Testis (tissue), 2 donors: ENCODE measurements at regions not wholly inside any gene's neighbourhood (a gene's known extent, or its start where the extent isn't known, plus 50 kb on each side); places are given as distances from the start of the nearest gene placed in this dataset.

Experiments
- DNase-seq: peaks from one replicate; pipeline ENCODE4 v3.0.0-alpha.2; 2019
- H3K27ac ChIP-seq, 2 donors: fragments of 200-600 bp; sonication (generic); one replicate each; pipeline ENCODE4 v1.5.1; 2019
- H3K27me3 ChIP-seq: fragments of 200-600 bp; sonication (generic); one replicate; pipeline ENCODE4 v1.5.1; 2019
- H3K36me3 ChIP-seq: fragments of 200-600 bp; sonication (generic); one replicate; pipeline ENCODE4 v1.5.1; 2017; ENCODE audit warnings: low read depth; ENCODE audit errors: missing control alignments
- H3K4me1 ChIP-seq: fragments of 200-600 bp; sonication (generic); one replicate; pipeline ENCODE4 v1.5.1; 2019
- H3K4me3 ChIP-seq, 2 donors: fragments of 200-600 bp; sonication (generic); one replicate each; pipeline ENCODE4 v1.5.1; 2017 to 2019
- H3K9me3 ChIP-seq: fragments of 200-600 bp; sonication (generic); one replicate; pipeline ENCODE4 v1.5.1; 2017
- CTCF ChIP-seq, 3 experiments: fragments of 450-650 bp in 2 of 3; fragments of 200-600 bp in 1 of 3; sonication (generic) in 1 of 3; IDR thresholded peaks; one replicate each; pipeline ENCODE4 v1.5.1; 2016 to 2019; ENCODE audit warnings: antibody characterized with exemption in 3 of 3, mild to moderate bottlenecking in 2 of 3, moderate library complexity in 1 of 3
- POLR2A ChIP-seq: fragments of 450-650 bp; IDR thresholded peaks from one replicate; pipeline ENCODE4 v1.6.1; 2017; ENCODE audit warnings: antibody characterized with exemption, mild to moderate bottlenecking, moderate library complexity
- WGBS, 2 donors: methylation state at CpG; one replicate each; pipeline ENCODE4 v1.1.5; 2018; 5-methylcytosine and 5-hydroxymethylcytosine counted together
- intact Hi-C: fragments of 100-400 bp; cut with DNase I; formaldehyde crosslinking; loops from one replicate; pipeline ENCODE4 v1.15.1; 2023; ENCODE audit warnings: low total_unique reads

DNA sequence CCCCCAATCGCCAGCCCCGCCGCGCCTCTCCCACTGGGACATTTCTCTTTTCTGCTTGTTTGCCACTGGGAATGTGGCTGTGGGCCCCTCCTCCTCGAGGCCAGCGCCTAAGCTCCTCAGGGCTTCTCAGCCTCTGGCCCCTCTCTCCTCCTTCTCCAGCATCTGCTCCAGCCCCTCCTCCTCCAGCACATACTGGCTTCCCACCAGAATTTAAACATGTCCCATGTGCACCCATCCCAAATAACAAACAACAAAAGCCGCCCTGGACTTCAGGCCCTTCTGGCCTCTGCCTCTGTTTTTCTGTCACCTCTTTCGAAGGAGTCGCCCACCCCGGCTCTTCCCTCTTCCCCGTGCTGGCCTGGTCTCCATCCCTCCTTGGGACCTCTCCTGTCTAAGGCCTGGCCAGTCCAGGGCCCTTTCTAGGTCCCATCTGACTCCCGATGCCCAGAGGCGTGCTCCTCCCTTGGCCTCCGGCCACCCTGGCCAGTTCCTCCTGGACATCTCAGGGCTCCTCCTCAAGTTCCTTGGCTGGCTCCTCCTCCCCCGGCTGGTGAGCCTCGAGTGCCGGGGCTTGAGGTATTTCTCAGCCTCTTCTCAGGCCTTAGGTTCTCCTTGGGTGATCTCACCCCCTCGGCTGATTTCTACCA, 94.6 kb upstream of the SLC6A6 start:
- no peak for DNase-seq
- H3K4me1 ChIP-seq = no peaks in the 10 kb centered on the region
- H3K27me3 ChIP-seq = no peaks in the 10 kb centered on the region
- intact Hi-C loops = no loop called here
- H3K36me3 ChIP-seq = no peaks in the 10 kb centered on the region
- H3K9me3 ChIP-seq = no peaks in the 10 kb centered on the region
- no peak overlapping the region for H3K27ac ChIP-seq
- WGBS, 2 donors = 67 to 68% methylated on average over 18 of the region's 18 CpGs
- TF ChIP-seq CTCF (IDR thresholded peaks at IDR 0.05) = no peak
- no peak for TF ChIP-seq POLR2A
- no peak overlapping the region for H3K4me3 ChIP-seq

DNA sequence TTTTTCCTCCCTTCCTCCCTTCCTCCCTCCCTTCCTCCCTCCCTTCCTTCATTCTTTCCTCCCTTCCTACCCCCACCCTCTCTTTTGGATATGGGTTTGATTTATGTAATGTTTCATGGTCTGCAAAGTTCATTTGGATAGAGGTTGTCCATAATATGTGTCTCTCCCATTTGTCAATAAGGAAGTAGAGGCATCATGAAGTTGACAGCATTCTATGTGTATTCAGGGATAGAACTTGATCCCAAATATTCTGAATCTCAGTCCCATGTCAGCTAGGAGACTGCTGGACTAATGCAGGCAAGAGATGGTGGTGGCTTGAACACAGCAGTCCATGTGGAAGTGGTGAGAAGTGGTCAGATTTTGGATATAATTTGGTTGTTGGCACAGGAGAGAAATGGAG, 90.7 kb upstream of the SLC6A6 start:
- TF ChIP-seq CTCF (IDR thresholded peaks at IDR 0.05) = no peak
- H3K27me3 ChIP-seq = no peaks in the 10 kb centered on the region

GRCh38 chr3:14312375-14312774, 90.0 kb upstream of the SLC6A6 start:
- no peak for DNase-seq
- Histone ChIP-seq H3K4me3 (no peak overlapping the region), H3K9me3 (no peaks in the 10 kb centered on the region), H3K36me3 (no peaks in the 10 kb centered on the region), H3K4me1 (no peaks in the 10 kb centered on the region), H3K27ac (no peak overlapping the region), H3K27me3 (no peaks in the 10 kb centered on the region)
- TF ChIP-seq POLR2A = no peak
- no peak for TF ChIP-seq CTCF (IDR thresholded peaks at IDR 0.05)
- 86 to 87% methylated on average over 10 of the region's 10 CpGs for WGBS, 2 donors
- intact Hi-C loops = no loop called here

More for the DNA sequence above, 90.7 kb upstream of the SLC6A6 start:
- Histone ChIP-seq H3K36me3 (no peaks in the 10 kb centered on the region), H3K4me3 (no peak overlapping the region), H3K4me1 (no peaks in the 10 kb centered on the region), H3K9me3 (no peaks in the 10 kb centered on the region), H3K27ac (no peak overlapping the region)
- intact Hi-C loops = no loop called here
- no peak for DNase-seq

DNA sequence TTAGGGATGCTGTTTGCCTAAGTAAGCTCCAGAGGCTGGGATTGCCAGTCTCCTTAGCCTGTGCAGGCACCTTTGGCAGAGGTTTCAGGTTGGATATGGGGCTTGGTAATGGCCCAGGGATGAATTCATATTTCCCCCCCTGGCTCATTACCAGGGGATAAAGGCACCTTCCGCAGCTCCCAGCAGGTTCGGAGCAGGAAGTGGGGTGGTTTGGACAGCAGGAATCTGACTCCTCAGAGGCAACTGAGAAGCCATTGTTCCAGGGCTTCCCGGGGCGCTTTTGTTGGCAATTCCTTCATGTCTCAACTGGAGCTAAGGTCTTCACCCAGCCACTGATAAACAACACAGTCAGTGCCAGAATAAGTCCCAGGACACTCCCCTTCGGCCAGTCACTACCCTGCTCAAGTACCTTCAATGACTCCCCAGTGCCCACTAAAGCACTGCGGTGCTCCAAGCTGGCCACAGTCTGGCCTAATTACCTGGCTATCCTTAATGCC, 85.3 kb upstream of the SLC6A6 start:
- no peak for DNase-seq
- 59 to 66% methylated on average over 6 of the region's 6 CpGs for WGBS, 2 donors
- no peaks in the 10 kb centered on the region for H3K36me3 ChIP-seq
- no peaks in the 10 kb centered on the region for H3K9me3 ChIP-seq
- no peak for TF ChIP-seq POLR2A
- no peak for TF ChIP-seq CTCF (IDR thresholded peaks at IDR 0.05)
- H3K4me3 ChIP-seq = no peak overlapping the region
- no peaks in the 10 kb centered on the region for H3K4me1 ChIP-seq
- intact Hi-C loops = no loop called here
- no peak overlapping the region for H3K27ac ChIP-seq
- H3K27me3 ChIP-seq = no peaks in the 10 kb centered on the region

- 89 to 90% methylated on average over 3 of the region's 3 CpGs for WGBS, 2 donors
These were observed 83.8 kb upstream of the SLC6A6 start for GRCh38 chr3:14318646-14319045.

More at GRCh38 chr3:14318646-14319045, 83.8 kb upstream of the SLC6A6 start:
- TF ChIP-seq POLR2A (no peak), CTCF (IDR thresholded peaks at IDR 0.05) (no peak)
- intact Hi-C loops = no loop called here
- H3K4me3 ChIP-seq = no peak overlapping the region
- H3K27me3 ChIP-seq = no peaks in the 10 kb centered on the region
- no peak overlapping the region for H3K27ac ChIP-seq
- no peaks in the 10 kb centered on the region for H3K4me1 ChIP-seq
- DNase-seq = no peak
- no peaks in the 10 kb centered on the region for H3K9me3 ChIP-seq
- no peaks in the 10 kb centered on the region for H3K36me3 ChIP-seq
